Fibroblast of lung (primary cell): ENCODE measurements at regions not wholly inside any gene's neighbourhood (a gene's known extent, or its start where the extent isn't known, plus 50 kb on each side); places are given as distances from the start of the nearest gene placed in this dataset.

Experiments used
- CTCF ChIP-seq, 2 donors: IDR thresholded peaks in 1 of 2; conservative IDR thresholded peaks in 1 of 2; 1 replicate in 1 of 2; 2 replicates in 1 of 2; pipeline ENCODE4 v1.5.1; 2011 to 2012; ENCODE audit warnings: low read length in 2 of 2, control low read depth in 1 of 2, inconsistent platforms in 1 of 2, low read depth in 1 of 2, mild to moderate bottlenecking in 1 of 2
- EZH2 ChIP-seq: IDR thresholded peaks from 2 replicates; pipeline ENCODE4 v1.5.1; 2012; ENCODE audit warnings: low read length, control low read depth, mild to moderate bottlenecking; ENCODE audit errors: missing control alignments

DNA sequence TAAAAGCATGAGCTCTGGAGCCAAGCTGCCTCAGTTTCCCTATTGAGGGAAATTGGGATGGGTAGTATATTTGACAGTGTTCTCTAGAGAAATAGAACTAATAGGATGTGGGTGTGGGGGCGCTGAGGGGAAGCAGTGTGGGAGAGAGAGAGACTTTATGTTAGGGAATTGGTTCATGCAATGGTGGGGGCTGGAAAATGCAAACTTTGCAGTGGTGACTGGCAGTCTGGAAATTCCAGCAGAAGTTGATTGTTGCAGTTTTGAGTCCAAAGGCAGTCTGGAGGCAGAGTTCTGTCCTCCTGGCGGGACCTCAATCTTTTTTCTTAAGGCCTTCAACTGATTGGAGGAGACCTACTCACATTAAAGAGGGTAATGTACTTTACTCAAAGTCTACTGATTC is 59.4 kb upstream of the SYT13 start:
- TF ChIP-seq CTCF (conservative IDR thresholded peaks at IDR 0.05 in 1 of 2, IDR thresholded peaks at IDR 0.05 in 1 of 2; ENCODE audit: low read depth in 1 of 2, low read length in 2 of 2) (no peak), EZH2 (no peak)
